ENCODE measurements at regions not wholly inside any gene's neighbourhood (a gene's known extent, or its start where the extent isn't known, plus 50 kb on each side); places are given as distances from the start of the nearest gene placed in this dataset.

GRCh38 chr1:30412241-30413110 lies 310.9 kb downstream of the MATN1 start:
- TF ChIP-seq, protein P1, sequence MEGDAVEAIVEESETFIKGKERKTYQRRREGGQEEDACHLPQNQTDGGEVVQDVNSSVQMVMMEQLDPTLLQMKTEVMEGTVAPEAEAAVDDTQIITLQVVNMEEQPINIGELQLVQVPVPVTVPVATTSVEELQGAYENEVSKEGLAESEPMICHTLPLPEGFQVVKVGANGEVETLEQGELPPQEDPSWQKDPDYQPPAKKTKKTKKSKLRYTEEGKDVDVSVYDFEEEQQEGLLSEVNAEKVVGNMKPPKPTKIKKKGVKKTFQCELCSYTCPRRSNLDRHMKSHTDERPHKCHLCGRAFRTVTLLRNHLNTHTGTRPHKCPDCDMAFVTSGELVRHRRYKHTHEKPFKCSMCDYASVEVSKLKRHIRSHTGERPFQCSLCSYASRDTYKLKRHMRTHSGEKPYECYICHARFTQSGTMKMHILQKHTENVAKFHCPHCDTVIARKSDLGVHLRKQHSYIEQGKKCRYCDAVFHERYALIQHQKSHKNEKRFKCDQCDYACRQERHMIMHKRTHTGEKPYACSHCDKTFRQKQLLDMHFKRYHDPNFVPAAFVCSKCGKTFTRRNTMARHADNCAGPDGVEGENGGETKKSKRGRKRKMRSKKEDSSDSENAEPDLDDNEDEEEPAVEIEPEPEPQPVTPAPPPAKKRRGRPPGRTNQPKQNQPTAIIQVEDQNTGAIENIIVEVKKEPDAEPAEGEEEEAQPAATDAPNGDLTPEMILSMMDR (IDR thresholded peaks at IDR 0.05; ENCODE audit: control insufficient read depth, insufficient read depth, low read depth, low read length, missing control alignments), result no peak
- no peak for DNase-seq (ENCODE audit: low read depth)
- no peak overlapping the region for H3K4me3 ChIP-seq (ENCODE audit: control insufficient read depth, low read depth, low read length)

- no peak for DNase-seq (ENCODE audit: low read depth)
- H3K4me3 ChIP-seq (ENCODE audit: control insufficient read depth, low read depth, low read length), result no peak overlapping the region
- TF ChIP-seq, protein P1 (IDR thresholded peaks at IDR 0.05; ENCODE audit: control insufficient read depth, insufficient read depth, low read depth, low read length, missing control alignments), result no peak
Measured at GRCh38 chr1:30411206-30411605, 312.2 kb downstream of the MATN1 start.

DNA sequence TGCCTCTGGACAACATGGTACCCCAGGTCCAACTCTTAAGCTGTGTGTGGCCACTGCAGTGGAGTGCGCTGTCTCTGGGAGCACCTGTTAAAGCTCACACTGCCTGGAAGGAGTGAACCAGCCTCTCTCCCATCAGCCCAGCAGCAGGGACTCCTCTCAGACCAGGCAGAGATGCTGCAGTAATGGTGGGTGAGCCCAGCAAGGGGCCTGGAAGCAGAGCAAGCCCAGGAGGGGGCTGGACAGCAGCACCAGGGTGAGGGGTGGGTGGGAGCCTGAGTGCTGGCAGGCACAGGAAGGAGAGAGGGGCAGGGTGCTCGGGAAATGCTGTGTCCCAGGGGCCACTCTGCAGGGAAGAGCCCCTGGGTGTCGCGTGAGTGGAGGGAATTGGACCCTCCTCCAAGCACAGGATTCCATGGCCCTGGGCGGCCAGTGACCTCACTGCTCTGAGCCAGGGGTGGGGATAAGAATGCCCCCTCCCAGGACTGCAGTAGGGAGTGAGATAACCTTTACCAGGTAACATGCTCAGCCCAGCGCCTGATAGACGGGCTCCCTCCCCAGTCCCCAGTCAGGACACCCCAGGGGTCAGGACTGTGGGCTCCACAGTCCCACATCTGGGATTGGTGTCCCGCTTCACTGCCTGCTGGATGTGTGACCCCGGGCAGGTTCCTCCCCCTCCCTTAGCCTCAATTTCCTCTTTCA lies 313.1 kb downstream of the MATN1 start:
- TF ChIP-seq, protein P1 (IDR thresholded peaks at IDR 0.05; ENCODE audit: control insufficient read depth, insufficient read depth, low read depth, low read length, missing control alignments), result no peak
- H3K4me3 ChIP-seq (ENCODE audit: control insufficient read depth, low read depth, low read length), result no peak overlapping the region
- no peak for DNase-seq (ENCODE audit: low read depth)

DNA sequence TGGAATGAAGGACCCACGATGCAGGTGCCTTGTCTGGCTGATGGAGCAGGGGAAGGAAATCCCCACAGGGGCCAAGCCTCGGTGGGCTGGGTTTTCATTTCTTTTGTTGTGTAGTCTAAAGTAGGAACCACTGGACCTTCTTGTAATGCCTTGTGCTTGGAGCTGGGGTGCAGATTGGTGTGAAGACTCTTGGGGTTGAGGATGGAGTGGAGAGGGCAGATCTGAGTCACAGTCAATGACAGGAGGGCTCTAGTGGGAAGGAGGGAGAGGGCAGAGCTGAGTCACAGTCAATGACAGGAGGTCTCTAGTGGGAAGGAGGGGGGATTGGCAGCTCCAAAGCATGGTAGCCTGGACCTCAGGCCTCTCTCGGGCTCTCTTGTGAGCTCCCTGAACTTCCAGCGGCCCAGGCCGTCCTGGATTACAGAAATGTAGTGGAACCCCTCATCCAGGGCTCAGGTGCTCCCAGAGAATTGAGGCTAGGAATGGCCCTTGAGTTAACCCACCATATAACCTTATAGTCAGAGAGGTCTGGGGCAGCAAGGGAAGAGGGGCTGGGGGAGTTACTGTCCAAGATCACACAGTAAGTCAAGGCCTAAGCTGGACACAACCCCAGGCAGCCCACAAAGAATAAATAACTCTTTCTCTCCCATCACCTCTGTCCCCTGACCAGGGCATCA lies 313.8 kb downstream of the MATN1 start:
- H3K4me3 ChIP-seq (ENCODE audit: control insufficient read depth, low read depth, low read length), result no peak overlapping the region
- TF ChIP-seq, protein P1 (IDR thresholded peaks at IDR 0.05; ENCODE audit: control insufficient read depth, insufficient read depth, low read depth, low read length, missing control alignments), result no peak
- no peak for DNase-seq (ENCODE audit: low read depth)

DNA sequence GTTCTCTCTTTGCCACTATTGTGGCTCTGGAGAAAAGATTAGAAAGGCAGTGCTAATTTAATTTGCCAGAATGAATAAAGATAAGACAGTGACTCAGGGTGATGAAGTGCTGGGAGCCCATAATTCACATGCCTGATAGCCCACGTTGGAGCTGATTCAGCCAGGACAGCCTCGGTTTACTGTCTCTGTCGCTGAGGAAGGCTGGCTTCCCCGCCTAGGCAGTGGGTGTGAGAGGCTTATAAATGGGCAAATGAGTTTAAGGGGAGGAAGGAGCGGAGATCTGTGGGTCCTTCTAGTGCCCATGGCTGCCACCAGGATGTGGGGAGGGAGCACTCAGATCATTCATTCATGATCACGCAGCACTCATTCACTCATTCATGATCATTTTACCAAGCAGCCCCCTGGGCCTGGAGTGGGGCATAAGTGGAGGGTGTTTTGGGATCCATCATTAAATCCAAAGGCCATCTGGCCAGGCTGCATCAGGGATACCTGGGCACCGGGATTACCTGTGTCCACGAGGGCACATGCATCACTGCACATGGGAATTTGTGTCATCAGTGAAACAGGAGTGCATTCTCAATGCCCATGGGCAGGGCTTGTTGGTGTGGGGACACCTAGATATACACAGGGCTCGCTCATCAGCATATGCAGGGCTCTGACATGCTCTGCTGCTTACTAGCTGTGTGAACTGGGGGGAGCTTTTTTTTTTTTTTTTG lies 315.4 kb downstream of the MATN1 start:
- TF ChIP-seq, protein P1 (IDR thresholded peaks at IDR 0.05; ENCODE audit: control insufficient read depth, insufficient read depth, low read depth, low read length, missing control alignments), result no peak
- DNase-seq (ENCODE audit: low read depth), result peak; percentile 25
- no peak overlapping the region for H3K4me3 ChIP-seq (ENCODE audit: control insufficient read depth, low read depth, low read length)

Data from AG09309 (cell line).